Astrocyte (in vitro differentiated cells and primary cell): ENCODE measurements at regions not wholly inside any gene's neighbourhood (a gene's known extent, or its start where the extent isn't known, plus 50 kb on each side); places are given as distances from the start of the nearest gene placed in this dataset.

Experiments
- DNase-seq: peaks from one replicate; pipeline ENCODE4 v3.0.0-alpha.2; 2010; ENCODE audit warnings: low read depth
- FAIRE-seq: peaks from 2 replicates; lab custom pipeline; 2011; peaks lifted over from hg19 to GRCh38; lab: Jason Lieb, UNC
- H2AFZ ChIP-seq: 2 replicates; pipeline ENCODE4 v1.6.0; 2012; ENCODE audit warnings: low read depth, low read length, inconsistent platforms
- H3K27ac ChIP-seq: 2 replicates; pipeline ENCODE4 v1.5.1; 2011; ENCODE audit warnings: low read depth, low read length, inconsistent platforms
- H3K27me3 ChIP-seq: 2 replicates; pipeline ENCODE4 v1.6.0; 2011; ENCODE audit warnings: low read length, inconsistent platforms; ENCODE audit not compliant: insufficient read depth
- H3K36me3 ChIP-seq: 2 replicates; pipeline ENCODE4 v1.5.1; 2011; ENCODE audit warnings: low read length, inconsistent platforms; ENCODE audit not compliant: insufficient read depth
- H3K4me1 ChIP-seq: 2 replicates; pipeline ENCODE4 v1.5.1; 2011; ENCODE audit warnings: low read length, inconsistent platforms; ENCODE audit not compliant: insufficient read depth
- H3K4me2 ChIP-seq: 2 replicates; pipeline ENCODE4 v1.6.0; 2012; ENCODE audit warnings: low read length, inconsistent platforms
- H3K4me3 ChIP-seq: 2 replicates; pipeline ENCODE4 v1.5.1; 2011; ENCODE audit warnings: low read depth, mild to moderate bottlenecking, low read length, inconsistent platforms; ENCODE audit not compliant: insufficient read depth
- H3K79me2 ChIP-seq: 2 replicates; pipeline ENCODE4 v1.6.0; 2012; ENCODE audit warnings: mild to moderate bottlenecking, low read length, inconsistent platforms; ENCODE audit not compliant: insufficient read depth
- H3K9ac ChIP-seq: 2 replicates; pipeline ENCODE4 v1.6.0; 2012; ENCODE audit warnings: mild to moderate bottlenecking, low read length, inconsistent platforms
- H3K9me3 ChIP-seq: 2 replicates; pipeline ENCODE4 v1.5.1; 2012; ENCODE audit warnings: low read depth, mild to moderate bottlenecking, low read length, inconsistent platforms; ENCODE audit not compliant: insufficient read depth
- H4K20me1 ChIP-seq: 2 replicates; pipeline ENCODE4 v1.6.0; 2012; ENCODE audit warnings: low read length, inconsistent platforms; ENCODE audit not compliant: insufficient read depth
- H3K27ac Mint-ChIP-seq: one replicate; pipeline ENCODE4 v1.8.0; 2021; ENCODE audit warnings: mild to moderate bottlenecking, mixed read lengths; ENCODE audit not compliant: unreplicated experiment
- H3K27me3 Mint-ChIP-seq: one replicate; pipeline ENCODE4 v1.8.0; 2021; ENCODE audit warnings: low read depth, mixed read lengths; ENCODE audit not compliant: unreplicated experiment
- H3K36me3 Mint-ChIP-seq: one replicate; pipeline ENCODE4 v1.8.0; 2021; ENCODE audit warnings: low read depth, mixed read lengths; ENCODE audit not compliant: unreplicated experiment
- H3K4me1 Mint-ChIP-seq: one replicate; pipeline ENCODE4 v1.8.0; 2021; ENCODE audit warnings: low read depth, mixed read lengths; ENCODE audit not compliant: unreplicated experiment
- H3K4me3 Mint-ChIP-seq: one replicate; pipeline ENCODE4 v1.8.0; 2021; ENCODE audit warnings: mild to moderate bottlenecking, moderate library complexity, mixed read lengths; ENCODE audit not compliant: unreplicated experiment
- H3K9me3 Mint-ChIP-seq: one replicate; pipeline ENCODE4 v1.8.0; 2021; ENCODE audit warnings: mild to moderate bottlenecking, mixed read lengths; ENCODE audit not compliant: unreplicated experiment
- EZH2 ChIP-seq: IDR thresholded peaks from 2 replicates; pipeline ENCODE4 v1.6.1; 2012; ENCODE audit warnings: mild to moderate bottlenecking, low read length, inconsistent platforms; ENCODE audit not compliant: insufficient read depth
- TF ChIP-seq, protein P1 (sequence below): IDR thresholded peaks from 2 replicates; pipeline ENCODE4 v1.5.1; 2011; ENCODE audit warnings: low read depth, mild to moderate bottlenecking, inconsistent platforms, low read length, moderate library complexity; ENCODE audit not compliant: insufficient read depth

DNA sequence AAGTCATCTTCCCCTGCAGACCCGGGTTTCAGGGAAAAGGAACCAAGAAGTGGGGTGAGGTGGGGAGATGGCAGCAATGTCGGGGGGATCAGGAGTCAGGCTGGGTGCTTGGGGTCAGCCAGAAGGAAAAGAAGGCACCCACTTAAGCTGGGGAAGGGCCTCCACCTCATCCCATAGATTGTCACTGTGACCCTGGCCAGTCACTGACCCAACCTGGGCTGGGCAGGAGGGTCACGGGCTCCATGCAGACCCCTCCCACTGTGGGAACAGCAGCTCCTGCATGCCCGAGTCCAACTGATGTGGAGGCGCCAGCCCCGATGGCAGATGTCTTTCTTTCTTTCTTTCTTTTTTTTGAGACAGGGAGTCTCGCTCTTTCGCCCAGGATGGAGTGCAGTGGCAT, 53.6 kb upstream of the HAAO start:
- no peak overlapping the region for H3K27ac Mint-ChIP-seq

DNA sequence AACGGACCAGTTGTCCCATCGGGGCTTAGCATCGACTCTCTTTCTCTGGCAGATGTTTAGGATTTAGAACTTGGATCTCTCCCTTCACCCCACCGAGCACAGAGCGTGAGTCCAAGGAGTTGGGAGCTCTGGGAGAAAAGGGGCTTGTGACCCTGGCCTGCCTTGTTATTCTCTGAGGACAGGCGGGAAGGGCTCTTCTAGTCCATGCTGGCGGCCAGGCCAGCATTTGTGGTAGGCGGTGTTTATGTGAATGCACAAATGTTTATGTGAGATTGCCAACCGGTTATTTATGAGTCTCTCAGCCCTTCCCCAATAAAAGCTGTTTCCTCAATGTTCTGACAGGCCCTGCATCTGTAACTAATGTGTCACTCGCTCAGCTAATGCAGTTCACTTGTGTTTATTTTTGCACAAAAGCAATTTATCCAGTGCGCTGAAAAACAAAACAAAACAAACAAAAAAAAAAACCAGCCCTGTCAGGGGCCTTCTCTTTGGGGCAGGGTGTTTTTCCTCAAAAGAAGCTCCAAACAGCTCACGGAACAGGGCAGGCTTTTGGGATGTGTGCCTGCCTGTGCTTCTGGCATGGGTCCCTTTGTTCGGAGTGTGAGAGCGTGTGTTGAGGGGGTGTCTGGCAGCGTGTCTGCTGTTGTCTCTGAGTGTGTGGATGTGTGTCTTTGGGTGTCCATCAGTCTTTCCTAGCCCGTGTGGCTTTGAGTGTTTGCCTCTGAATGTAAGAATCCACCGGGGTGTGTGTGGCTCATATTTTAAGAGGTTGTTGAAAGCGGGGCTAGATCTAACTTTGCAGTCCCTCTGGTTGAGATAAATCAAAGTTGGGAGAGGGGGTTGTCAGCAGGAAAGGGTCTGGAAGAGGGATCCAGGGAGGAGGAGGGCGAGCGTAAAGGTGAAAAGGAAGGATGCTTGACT, 52.8 kb upstream of the HAAO start:
- Mint-ChIP-seq H3K4me1 (peaks cover 5% of the 10 kb centered on the region), H3K27me3 (peaks cover 20% of the 10 kb centered on the region), H3K9me3 (peaks cover 3% of the 10 kb centered on the region), H3K4me3 (no peak overlapping the region), H3K27ac (no peak overlapping the region), H3K36me3 (peaks cover 3% of the 10 kb centered on the region)
- peaks cover 8% of the 10 kb centered on the region for H3K4me1 ChIP-seq
- DNase-seq, result peak; percentile 38
- no peak overlapping the region for H3K27ac ChIP-seq
- no peak for TF ChIP-seq EZH2
- TF ChIP-seq, protein P1, sequence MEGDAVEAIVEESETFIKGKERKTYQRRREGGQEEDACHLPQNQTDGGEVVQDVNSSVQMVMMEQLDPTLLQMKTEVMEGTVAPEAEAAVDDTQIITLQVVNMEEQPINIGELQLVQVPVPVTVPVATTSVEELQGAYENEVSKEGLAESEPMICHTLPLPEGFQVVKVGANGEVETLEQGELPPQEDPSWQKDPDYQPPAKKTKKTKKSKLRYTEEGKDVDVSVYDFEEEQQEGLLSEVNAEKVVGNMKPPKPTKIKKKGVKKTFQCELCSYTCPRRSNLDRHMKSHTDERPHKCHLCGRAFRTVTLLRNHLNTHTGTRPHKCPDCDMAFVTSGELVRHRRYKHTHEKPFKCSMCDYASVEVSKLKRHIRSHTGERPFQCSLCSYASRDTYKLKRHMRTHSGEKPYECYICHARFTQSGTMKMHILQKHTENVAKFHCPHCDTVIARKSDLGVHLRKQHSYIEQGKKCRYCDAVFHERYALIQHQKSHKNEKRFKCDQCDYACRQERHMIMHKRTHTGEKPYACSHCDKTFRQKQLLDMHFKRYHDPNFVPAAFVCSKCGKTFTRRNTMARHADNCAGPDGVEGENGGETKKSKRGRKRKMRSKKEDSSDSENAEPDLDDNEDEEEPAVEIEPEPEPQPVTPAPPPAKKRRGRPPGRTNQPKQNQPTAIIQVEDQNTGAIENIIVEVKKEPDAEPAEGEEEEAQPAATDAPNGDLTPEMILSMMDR, result no peak
- FAIRE-seq, result no peak
- H3K9ac ChIP-seq, result no peak overlapping the region
- H2AFZ ChIP-seq, result peak overlapping the region; percentile 13
- H3K36me3 ChIP-seq, result no peaks in the 10 kb centered on the region
- no peaks in the 10 kb centered on the region for H3K9me3 ChIP-seq
- no peaks in the 10 kb centered on the region for H4K20me1 ChIP-seq
- H3K4me3 ChIP-seq, result no peak overlapping the region
- no peak overlapping the region for H3K4me2 ChIP-seq
- H3K27me3 ChIP-seq, result no peaks in the 10 kb centered on the region
- H3K79me2 ChIP-seq, result no peaks in the 10 kb centered on the region

More for the DNA sequence above, 53.6 kb upstream of the HAAO start:
- FAIRE-seq (no peak), DNase-seq (no peak)
- no peaks in the 10 kb centered on the region for H4K20me1 ChIP-seq
- peaks cover 20% of the 10 kb centered on the region for H3K27me3 Mint-ChIP-seq
- H3K27ac ChIP-seq, result no peak overlapping the region
- no peaks in the 10 kb centered on the region for H3K36me3 ChIP-seq
- no peaks in the 10 kb centered on the region for H3K9me3 ChIP-seq
- no peak overlapping the region for H3K9ac ChIP-seq
- H3K9me3 Mint-ChIP-seq, result peaks cover 3% of the 10 kb centered on the region
- H3K36me3 Mint-ChIP-seq, result peaks cover 3% of the 10 kb centered on the region
- TF ChIP-seq, protein P1, result no peak
- no peak for TF ChIP-seq EZH2
- no peak overlapping the region for H3K4me3 Mint-ChIP-seq
- H3K4me3 ChIP-seq, result no peak overlapping the region
- H2AFZ ChIP-seq, result no peak overlapping the region
- no peaks in the 10 kb centered on the region for H3K27me3 ChIP-seq
- no peak overlapping the region for H3K4me2 ChIP-seq
- no peaks in the 10 kb centered on the region for H3K79me2 ChIP-seq
- peaks cover 5% of the 10 kb centered on the region for H3K4me1 Mint-ChIP-seq
- H3K4me1 ChIP-seq, result peaks cover 8% of the 10 kb centered on the region

DNA sequence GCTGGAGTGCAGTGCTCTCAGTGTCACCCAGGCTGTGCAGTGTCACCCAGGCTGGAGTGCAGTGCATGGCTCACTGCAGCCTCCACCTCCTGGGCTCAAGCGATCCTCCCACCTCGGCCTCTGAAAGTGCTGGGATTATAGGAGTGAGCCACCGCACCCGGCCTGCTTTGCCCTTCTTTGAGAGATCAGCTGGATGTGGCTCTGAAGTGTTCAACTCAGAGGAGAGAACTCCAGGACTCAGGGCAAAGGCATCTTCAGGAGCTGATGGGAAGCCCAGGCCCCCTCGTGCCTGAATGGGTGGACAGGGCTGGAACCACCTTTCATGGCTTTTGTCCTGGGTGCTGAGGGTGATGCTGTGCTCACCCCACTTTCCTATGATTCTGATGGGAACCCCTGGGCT, 52.0 kb upstream of the HAAO start:
- TF ChIP-seq EZH2, result no peak
- TF ChIP-seq, protein P1, result no peak
- peaks cover 8% of the 10 kb centered on the region for H3K4me1 ChIP-seq
- no peak overlapping the region for H3K4me2 ChIP-seq
- peaks cover 3% of the 10 kb centered on the region for H3K9me3 Mint-ChIP-seq
- H3K27ac Mint-ChIP-seq, result no peak overlapping the region
- no peaks in the 10 kb centered on the region for H3K9me3 ChIP-seq
- H3K4me3 ChIP-seq, result no peak overlapping the region
- H3K27me3 Mint-ChIP-seq, result peaks cover 16% of the 10 kb centered on the region
- H3K36me3 ChIP-seq, result no peaks in the 10 kb centered on the region
- H3K9ac ChIP-seq, result no peak overlapping the region
- no peak overlapping the region for H3K27ac ChIP-seq
- H2AFZ ChIP-seq, result no peak overlapping the region
- no peaks in the 10 kb centered on the region for H4K20me1 ChIP-seq
- DNase-seq (no peak), FAIRE-seq (no peak)
- H3K79me2 ChIP-seq, result no peaks in the 10 kb centered on the region
- H3K4me3 Mint-ChIP-seq, result no peak overlapping the region
- H3K27me3 ChIP-seq, result no peaks in the 10 kb centered on the region
- H3K4me1 Mint-ChIP-seq, result peaks cover 5% of the 10 kb centered on the region
- H3K36me3 Mint-ChIP-seq, result no peaks in the 10 kb centered on the region
